ENCODE measurements at regions not wholly inside any gene's neighbourhood (a gene's known extent, or its start where the extent isn't known, plus 50 kb on each side); places are given as distances from the start of the nearest gene placed in this dataset.

DNA sequence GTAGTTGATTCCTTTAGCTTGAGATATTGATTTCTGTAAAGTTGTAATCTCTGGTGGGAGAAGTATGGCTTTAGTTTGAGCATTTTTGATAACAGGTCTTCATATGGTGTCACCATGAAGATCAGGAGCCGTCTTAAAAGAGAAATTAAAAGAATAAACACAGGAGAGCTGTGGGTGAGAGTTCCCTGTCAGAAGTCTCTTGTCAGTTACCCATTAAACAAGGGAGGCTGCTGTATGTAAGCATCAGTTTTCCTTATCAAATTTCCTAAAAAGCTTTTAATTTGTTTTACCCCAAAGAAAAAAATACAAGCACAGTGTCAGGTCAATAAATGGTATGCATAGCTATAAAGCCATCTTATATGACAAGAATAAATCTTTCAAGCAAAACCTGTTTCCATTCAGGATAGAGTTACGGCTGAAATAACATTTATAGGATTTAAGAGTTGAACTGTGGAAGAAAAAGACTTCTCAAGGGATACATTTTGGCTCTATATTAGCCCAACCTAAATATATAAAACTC, 767.5 kb downstream of the JRKL start:
- DNase-seq, result no peak

DNA sequence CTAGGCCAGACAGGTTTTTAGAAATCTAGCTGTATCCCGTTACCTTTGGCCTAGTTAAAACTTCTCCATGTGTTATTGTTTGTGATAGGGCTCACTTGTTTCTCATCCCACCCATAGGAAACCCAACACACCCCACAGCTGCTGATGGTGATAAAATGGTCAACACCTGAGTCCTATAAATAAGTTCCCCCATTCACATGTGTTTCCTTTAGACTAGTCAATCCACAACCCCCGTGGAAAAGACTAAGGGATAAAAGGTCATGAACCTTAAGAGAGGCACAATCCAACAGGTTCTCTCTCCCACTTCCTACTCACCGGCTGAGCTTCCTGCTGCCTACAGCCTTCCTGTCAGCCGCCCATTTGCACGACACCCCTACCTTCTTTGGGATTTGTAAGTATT, 768.4 kb downstream of the JRKL start:
- no peak for DNase-seq

DNA sequence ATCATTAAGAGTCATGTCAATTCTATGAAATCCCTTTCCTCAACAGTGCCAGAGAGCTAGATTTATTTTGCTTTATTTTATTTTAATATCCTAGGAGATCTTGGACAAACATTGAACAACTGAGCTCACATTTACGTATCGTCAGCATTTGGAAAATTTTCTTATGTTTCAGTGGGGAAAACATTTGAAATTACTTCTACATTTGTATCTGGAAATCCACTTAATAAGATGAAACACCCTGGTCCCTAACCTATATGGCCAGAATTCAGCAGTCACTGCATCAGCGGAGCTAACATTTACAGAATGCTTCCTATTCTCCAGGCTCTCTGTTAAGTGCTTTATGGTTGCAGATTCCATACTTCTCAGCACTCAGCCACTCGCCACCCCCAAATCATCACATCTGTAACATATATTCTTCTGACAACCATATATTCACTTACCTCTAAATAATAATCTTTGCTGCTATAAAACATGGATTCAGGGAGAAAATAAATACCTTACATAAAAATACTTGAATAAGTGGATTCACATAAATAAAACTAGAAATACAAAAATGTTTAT, 773.9 kb downstream of the JRKL start:
- no peak for DNase-seq

DNA sequence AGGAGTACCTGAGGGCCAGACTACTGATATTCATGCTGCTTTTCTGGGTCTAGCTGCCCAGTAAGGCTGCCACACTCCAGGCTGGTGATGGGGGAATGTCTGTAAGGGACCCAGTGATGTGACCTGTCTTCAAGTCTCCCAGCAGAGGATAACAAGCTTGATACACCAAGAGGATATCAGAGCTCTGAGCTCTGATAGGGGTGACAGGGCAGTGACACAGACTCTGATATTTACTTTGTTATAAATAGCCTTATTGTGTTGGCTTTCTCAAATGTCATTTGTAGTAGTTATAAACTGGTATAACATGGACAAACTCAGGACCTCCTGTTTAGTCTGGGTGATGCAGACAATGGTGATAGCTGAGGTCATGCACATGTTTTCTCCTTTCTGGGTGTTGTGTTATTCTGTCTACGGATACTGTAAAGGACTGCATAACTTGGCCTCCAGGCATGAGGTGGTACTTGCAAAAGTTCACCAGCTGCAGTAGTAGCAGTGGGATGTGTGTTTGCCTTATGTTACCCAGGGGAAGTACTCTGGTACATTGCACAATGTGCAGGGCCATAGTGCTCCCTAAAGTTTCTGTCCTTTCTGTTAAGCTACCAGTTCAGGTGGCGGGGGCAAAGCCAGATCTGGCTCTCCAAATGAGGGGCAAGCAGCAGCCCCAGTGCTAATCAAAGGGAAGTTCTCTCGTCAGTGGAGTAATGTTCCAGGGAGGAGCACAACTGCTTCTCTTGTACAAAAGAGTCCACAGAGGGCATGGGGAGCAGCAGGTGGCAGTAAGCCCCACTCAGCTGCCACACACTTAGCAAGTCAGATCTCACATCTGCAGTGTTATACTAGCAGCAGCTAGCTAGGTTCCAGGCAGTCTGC, 812.2 kb downstream of the JRKL start:
- no peak for DNase-seq

DNA sequence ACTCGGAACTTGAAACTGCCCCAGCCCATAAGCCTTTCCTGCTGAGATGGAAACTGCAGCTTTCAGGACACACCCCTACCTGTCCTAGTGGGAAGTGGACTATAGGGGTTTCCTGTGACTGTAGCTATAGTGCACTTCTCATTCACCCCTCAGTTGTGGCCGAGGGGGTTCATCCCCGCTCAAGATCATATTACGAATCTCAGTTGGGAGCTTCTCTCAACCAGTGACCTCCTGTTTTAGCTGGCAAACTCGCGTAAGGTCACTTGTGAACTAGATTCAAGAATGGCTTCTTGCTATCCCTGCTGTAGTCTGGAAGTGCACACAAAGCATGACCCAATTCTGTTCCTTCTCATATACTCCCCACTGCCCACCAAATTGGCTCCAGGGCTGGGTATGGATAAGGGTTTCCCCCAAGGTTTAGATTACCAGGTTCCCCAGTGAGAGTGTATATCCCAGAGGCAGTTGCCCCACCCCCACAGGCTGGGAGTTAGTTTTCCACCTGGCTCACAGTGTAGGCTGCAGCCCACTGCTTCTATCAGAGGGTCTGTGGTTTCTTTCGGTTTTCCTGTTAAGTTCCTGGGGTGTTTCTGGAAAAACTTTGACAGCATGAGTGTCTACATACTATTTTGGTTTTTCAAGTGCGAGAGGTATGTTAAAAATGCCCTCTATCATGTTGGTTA, 812.9 kb downstream of the JRKL start:
- no peak for DNase-seq

DNA sequence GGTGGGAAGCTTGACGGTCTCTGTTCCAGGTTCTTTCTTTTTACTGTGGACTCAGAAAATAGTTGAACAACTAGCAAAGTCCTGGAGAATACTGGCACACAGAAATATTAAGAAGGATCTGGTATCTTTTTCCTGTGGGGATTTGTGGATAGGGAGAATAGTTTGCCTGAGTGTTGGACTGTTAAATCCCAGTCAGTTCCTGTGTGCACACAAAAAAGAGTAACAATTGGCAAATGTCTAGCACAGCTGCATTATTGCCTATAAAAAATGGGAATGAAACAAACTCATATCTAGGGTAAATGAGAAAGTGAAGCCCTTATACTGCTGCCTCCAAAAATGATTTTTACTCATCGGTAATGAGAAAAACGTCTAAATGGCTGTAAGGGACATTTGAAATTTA, 828.2 kb downstream of the JRKL start:
- no peak for DNase-seq

DNA sequence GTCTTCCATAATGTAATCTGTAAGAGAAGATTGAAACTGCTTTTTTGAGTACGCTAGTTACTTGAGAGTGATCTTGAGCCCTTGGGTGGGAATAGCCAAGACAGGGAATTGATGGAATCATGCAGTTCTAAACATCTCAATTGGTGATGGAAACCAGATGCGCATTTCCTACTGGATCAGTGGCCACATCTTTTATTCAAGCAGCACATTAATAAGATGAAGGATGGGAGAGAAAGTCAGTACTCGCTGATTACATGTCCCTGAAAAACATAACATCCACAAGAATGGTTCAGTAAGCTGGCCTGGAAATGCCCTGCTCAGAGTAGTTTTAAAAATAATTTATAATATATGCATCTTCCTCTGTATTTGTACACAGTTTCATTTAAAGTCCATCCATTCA, 833.8 kb downstream of the JRKL start:
- no peak for DNase-seq

DNA sequence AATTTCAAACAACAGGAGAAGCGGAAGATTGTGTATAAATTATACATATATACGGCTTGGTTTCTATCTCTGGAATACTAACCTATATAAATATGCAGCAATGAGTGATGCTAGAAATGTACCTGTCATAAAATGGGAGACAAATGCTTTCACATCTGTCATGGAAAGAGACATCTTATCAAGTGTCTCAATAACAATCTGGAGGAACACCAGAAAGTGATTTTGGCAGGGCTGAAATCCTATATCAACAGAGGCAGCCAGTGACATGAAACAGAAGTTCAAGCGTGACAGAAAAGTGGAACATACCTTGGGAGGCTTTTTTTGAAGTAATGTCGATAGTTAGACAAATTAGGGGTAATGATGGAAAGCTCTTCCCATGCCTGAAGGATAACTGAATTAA, 834.6 kb downstream of the JRKL start:
- DNase-seq, result no peak

DNA sequence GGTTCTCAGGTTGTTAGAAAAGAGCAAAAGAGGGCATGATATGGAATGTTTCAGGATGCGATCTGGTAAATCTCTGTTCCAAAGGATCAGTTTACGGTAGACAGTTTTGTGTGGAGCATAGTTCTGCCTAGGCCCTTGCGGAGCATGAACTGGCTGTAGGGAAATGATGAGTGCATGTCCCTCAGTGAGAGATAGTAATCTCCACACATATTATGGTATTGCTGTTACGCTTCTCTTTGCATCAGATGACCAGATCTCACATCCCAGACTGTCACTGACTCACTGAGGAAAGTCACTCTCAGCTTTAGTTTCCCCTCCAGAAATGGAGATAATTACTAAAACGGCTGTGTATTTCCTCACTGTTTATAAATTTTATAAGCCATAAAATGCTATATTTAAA, 836.0 kb downstream of the JRKL start:
- no peak for DNase-seq

DNA sequence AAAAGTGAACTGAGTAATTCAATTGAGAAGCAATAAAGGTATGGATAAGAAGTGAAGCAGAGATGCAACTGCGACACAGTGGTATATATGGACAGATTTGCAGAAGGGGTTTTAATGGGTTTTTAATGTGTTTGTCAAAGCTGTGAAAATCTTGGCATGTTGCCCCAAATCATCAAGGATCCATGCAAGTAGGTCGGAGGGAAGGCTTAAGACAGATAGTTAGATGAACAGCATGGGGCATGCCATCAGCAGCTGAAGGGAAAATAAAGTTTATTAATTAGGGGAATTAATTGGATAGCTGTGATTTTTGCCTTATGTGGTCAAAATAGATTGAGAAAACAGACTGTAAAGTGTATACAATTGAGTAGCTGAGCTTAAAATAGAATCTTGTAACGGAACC, 840.1 kb downstream of the JRKL start:
- no peak for DNase-seq

DNA sequence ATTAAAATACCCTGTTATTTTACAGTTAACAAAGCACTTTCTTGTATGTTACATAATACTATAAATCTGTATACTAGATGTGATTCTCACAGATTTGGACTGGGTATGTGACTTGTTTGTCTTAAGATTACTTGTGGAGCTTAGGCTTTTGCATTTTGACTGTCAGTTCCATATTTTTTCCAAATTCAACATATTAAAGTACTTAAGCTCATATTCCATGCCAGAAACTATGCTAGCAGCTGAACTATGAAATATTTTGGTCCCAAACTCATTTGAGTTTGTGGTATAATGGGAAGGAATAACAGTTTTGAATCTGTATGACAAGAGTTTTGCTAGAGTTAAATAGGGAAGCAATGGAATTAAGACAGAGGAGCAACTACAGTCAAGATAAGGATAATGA, 841.4 kb downstream of the JRKL start:
- no peak for DNase-seq

DNA sequence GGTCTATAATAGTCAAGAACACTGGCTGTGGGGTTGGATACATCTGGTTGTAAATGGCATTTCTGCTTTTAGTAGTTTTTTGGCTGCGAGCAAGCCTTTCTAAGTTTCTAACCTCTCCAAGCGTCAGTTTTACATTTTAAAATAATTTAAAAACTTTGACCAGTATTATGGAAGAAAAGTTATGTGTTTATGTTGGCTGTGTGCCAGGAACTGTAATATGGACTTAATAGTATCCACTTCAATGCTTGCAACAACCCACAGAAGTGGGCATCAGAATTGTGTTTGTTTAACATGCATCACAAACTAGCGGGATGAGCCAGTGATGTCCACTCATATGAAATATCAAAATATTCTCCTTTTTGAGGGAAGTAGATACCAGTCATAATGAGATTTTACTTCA, 844.2 kb downstream of the JRKL start:
- no peak for DNase-seq

DNA sequence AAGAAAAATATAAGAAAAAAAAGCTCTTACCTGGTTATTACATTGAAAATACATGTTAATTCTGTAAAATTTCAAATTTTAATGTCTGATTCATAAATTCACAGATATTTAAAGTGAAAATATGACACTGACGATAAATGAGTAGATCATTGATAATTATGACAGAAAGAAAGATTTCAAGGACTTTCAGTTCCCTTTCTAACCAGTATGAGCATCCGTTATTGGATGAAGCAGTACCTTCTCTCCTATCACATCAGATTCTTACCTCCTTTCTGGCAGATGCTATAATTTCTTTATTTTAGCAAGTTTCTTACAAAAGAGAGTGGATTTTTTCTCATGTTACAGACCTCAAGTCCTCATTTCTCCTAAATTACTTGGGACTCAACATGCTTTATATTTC, 847.3 kb downstream of the JRKL start:
- no peak for DNase-seq

DNA sequence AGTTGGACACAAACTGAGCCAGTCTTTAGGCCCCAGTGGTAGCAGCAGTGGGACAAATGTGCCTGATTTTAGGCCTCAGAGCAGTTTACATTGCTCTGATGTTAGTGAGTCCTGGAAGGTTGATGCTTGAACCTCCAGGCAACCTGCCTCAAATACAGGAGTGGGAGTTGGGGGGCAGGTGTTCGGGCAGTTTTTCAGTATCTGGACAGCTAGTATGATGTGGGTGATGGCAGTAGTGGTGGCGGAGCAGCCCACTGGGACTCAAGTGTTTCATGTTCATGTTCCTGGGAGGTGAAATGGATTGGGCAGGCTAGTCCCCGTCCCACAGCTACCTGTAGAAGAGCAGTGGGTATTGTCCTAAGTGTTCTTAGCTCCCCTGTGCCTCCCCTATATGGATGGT, 857.8 kb downstream of the JRKL start:
- no peak for DNase-seq

DNA sequence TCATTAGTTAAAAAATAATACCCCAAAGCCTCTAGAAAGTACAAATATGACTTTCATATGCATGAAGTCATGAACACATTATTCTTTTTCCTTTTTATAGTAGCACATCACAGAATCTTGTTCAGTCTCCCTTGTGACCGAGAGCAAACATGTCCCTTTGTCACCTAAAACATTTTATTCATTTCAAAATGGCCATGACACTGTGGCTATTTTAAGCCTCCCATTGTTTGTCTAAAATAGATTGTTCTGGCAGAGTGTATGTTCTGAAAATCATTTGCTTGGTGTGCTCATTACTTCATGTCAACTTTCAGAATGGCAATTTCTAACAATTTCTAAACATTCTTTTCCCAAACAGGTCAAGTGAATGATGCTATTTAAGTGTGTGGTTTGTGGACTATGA, 865.0 kb downstream of the JRKL start:
- DNase-seq, result no peak

DNA sequence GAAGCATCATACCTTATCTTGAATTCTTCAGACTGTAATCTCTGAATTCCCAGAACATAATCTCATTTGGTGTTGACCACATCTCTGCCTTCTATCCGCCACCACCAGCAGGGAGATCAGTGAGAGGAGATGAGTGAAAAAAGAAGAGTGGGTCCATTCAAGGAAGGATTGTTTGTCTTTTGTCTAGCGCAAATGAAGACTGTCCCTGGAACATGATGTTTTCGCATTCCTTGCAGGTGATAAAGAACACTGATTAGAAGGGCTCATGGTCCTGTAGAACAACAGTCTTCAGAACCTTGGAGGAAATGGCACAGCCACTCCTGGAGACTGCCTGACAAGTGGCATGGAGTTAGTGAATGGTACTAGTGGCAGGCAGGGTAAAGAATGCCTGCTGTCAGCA, 869.6 kb downstream of the JRKL start:
- no peak for DNase-seq

DNA sequence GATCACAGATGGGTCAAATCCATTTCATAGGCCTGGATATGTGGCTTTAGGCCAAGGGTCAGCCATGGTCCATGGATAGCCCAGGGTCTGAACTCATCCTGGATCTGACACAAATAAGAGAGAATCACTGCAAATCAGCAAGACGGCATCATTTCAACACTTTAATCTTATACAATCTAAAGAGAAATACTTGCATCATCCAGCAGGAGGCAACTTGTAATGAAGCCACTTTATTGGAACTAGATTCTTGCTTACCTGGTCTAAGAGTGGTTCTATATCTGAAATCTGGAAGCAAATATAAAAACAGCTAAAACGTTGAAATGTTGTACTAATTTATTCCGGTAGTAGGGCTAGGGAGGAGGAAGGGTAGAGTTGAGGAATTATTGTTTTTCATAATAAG, 870.1 kb downstream of the JRKL start:
- no peak for DNase-seq

DNA sequence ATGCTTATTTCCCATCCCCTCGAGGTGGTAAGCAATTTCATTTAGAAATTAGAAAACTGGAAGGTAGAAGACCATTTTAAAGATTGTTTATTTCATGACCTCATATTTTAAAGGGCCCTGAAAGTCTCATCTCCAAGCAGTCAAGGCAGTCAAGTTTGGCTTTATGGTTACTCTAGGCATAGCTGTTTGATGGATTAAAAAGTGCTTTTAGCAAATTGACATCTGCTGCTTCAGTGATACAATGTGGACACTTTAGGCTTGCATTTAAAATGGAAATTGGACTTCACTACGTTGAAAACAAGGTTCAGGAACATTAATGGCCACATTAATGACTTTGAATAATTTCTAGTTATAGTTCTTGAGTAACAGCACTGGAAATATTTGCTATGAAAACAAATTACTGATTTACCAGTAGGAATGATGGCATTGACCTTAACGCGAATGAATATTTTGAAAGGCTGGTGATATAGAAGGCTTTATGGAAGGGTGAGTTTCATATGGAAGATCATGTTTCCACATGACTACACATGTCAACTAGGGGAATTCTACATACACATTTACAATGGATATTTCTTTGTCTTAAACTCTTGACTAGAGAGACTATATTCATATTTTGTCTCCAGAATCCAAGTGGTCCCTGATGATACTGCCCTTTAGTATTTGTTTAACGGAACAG, 873.5 kb downstream of the JRKL start:
- no peak for DNase-seq

DNA sequence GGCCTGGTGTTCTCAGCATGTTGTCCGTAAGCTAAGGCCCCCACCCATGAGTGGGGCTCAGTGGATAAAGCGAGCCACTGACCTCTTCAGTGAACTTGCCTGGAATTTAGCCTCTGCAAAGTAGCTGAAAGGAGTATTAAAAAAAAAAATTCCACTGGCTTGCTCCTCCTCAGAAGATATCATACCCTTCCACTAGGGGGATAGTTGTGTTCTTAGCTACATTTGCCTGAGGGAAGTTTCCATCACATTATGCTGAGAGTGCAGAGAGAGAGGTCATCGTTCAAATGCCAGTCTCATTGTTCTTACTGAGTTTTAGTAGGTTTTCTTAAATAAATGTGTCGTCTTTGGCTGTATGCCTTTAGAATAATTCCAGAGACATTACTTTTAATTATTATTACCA, 879.7 kb downstream of the JRKL start:
- DNase-seq, result no peak

DNA sequence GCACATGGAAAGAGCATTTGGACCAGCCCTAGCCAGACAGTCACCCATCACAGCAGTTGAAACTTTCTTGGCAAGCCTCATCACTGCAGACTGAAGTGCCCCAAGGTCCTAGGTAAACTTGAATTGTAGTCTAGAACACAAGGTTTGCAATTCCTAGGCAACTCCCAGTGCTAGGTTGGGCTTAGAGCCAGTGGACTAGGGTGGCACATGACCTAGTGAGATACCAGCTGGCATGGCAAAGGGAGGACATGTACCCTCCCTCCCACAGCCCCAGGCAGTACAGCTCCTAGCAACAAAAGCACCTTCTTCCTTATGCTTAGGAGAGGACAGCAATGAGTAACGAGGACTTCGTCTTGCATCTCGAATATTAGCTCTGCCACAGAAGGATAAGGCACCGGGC, 889.5 kb downstream of the JRKL start:
- no peak for DNase-seq

DNA sequence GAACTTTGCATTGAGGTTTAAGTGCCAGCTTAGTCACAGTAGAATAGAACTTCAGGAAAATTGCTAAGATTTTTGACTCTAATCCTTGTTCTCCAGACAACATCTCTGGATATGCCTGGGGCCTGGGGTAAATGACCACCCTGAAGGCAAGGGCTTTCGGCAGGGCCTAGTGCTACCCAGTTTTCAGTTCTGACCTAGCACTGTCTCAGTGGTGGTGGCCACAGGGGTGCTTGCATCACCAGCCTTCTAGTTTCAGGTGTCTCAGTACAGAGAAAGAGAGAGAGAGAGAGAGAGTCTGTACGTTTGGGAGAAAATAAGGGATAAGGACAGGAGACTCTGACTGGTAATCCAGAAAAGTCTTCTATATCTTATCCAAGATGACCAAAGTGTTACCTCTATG, 890.5 kb downstream of the JRKL start:
- no peak for DNase-seq

DNA sequence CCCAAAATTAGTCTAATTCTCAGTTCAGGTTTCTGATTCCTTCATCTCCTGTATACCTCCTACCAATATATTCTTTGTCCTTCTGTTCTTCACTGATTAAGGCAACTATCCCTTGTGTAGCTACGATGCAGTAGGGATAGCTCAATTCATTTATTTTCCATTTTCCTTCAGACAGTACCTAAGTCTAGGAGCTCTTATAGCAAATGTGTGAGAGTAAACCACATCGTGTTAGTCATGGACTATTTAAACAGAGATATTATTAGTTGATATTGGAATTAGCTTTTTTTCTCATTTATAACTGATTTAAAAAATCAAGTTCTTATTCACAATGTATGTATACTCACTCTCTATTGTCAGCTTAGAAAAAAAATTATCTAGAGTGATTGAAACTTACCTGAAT, 900.0 kb downstream of the JRKL start:
- DNase-seq, result no peak

DNA sequence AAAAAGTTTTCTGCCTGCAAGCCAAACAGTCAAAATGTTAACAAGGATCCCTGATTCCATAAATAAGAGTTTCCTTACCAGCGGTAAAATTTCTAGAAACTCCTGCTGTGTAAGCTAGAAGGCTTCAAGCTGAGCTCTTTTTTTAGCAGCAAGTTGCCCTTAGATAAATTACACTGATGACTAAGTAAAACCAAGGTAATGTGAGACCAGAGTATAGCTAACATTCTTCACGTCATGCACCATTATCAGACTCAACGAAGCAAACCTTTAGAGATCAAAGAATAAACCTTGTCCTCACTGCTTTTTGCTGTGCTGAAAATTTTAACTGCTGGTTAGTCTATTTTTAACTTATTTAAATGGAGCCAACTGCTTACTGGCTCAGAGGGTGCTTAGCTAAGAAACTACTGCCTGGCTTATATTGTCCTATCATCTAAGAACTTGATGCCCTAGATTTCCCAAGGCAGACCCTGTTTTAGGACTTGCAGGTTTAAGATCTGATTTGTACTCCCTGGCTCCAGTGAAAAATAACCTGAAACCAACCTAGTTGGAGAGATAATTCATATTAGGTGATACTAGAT, 900.7 kb downstream of the JRKL start:
- no peak for DNase-seq
